ENCODE measurements at regions not wholly inside any gene's neighbourhood (a gene's known extent, or its start where the extent isn't known, plus 50 kb on each side); places are given as distances from the start of the nearest gene placed in this dataset.

DNA sequence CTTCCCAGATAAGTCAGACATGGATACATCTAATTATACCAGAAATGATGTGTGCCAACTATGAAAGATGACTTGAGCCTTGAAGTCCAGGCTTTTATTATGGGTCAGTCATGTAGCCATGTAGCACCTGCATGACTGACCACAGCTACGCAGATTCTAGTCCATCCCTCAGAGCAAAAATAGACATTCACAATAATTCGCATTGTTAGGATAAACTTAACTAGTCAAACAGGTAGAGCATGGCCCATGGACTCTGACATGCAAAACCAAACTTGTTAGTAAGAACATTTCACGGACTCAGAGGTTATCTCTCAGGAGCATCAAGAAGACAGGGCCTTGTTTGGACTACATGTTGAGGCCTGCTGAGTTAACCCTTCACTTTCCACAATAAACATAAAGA, 132.6 kb downstream of the PWWP3B start:
- DNase-seq = no peak
- WGBS, 2 donors = 79 to 86% methylated on average over 3 of the region's 3 CpGs
- H3K4me1 ChIP-seq = no peaks in the 10 kb centered on the region
- intact Hi-C loops (cut with DNase I; ENCODE audit: low total_unique reads) = no loop called here
- H3K36me3 ChIP-seq (ENCODE audit: low read depth, missing control alignments) = no peaks in the 10 kb centered on the region
- H3K9me3 ChIP-seq = no peaks in the 10 kb centered on the region
- no peak overlapping the region for H3K4me3 ChIP-seq
- H3K27ac ChIP-seq = no peak overlapping the region
- TF ChIP-seq, protein P1, sequence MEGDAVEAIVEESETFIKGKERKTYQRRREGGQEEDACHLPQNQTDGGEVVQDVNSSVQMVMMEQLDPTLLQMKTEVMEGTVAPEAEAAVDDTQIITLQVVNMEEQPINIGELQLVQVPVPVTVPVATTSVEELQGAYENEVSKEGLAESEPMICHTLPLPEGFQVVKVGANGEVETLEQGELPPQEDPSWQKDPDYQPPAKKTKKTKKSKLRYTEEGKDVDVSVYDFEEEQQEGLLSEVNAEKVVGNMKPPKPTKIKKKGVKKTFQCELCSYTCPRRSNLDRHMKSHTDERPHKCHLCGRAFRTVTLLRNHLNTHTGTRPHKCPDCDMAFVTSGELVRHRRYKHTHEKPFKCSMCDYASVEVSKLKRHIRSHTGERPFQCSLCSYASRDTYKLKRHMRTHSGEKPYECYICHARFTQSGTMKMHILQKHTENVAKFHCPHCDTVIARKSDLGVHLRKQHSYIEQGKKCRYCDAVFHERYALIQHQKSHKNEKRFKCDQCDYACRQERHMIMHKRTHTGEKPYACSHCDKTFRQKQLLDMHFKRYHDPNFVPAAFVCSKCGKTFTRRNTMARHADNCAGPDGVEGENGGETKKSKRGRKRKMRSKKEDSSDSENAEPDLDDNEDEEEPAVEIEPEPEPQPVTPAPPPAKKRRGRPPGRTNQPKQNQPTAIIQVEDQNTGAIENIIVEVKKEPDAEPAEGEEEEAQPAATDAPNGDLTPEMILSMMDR (IDR thresholded peaks at IDR 0.05) = no peak
- no peak for TF ChIP-seq POLR2A (IDR thresholded peaks at IDR 0.05)
- H3K27me3 ChIP-seq = no peaks in the 10 kb centered on the region

DNA sequence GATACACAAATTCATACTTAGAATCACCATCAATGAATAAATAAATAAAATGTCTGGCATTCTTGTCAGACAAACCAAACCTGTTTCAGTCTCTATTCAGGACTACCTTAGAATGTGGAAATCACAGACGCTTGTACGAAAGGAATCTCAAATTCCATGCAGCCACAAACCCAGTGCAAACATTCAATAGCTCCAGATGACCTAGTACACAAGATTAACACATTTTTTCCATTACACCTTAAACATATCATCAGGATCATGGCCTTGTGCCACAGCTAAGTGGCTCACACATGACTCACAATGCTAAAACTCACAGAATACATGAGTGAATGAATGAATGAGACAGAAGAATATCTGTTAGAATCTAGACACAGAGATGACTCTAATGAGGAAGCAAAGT, 134.2 kb downstream of the PWWP3B start:
- intact Hi-C loops (cut with DNase I; ENCODE audit: low total_unique reads) = no loop called here
- Histone ChIP-seq H3K27ac (no peak overlapping the region), H3K36me3 (ENCODE audit: low read depth, missing control alignments) (no peaks in the 10 kb centered on the region), H3K9me3 (no peaks in the 10 kb centered on the region), H3K4me3 (no peak overlapping the region), H3K27me3 (no peaks in the 10 kb centered on the region), H3K4me1 (no peaks in the 10 kb centered on the region)
- 88 to 95% methylated on average over 2 of the region's 2 CpGs for WGBS, 2 donors
- TF ChIP-seq, protein P1 (IDR thresholded peaks at IDR 0.05) = no peak
- TF ChIP-seq POLR2A (IDR thresholded peaks at IDR 0.05) = no peak
- DNase-seq = no peak

DNA sequence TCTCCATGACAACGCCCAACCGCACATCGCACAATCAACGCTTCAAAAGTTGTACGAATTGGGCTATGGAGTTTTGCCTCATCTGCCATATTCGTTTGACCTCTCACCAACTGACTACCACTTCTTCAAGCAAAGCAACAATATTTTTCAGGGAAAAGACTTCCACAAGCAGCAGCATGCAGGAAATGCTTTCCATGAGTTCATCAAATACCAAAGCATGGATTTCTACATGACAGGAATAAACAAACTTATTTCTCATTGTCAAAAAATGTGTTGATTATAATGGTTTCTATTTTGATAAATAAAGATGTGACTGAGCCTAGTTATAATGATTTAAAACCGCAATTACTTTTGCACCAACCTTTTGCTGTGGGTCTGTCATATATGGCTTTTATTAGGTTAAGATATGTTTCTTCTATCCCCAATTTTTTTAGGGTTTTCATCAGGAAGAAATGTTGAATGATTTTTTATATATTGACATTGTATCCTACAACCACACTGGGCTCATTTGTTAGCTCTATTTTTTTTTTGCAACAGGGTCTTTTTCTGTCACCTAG, 138.4 kb downstream of the PWWP3B start:
- no peak for TF ChIP-seq POLR2A (IDR thresholded peaks at IDR 0.05)
- TF ChIP-seq, protein P1 (IDR thresholded peaks at IDR 0.05) = no peak
- no peak overlapping the region for H3K4me3 ChIP-seq
- H3K4me1 ChIP-seq = no peaks in the 10 kb centered on the region
- H3K36me3 ChIP-seq (ENCODE audit: low read depth, missing control alignments) = no peaks in the 10 kb centered on the region
- intact Hi-C loops (cut with DNase I; ENCODE audit: low total_unique reads) = no loop called here
- WGBS, 2 donors = 80 to 81% methylated on average over 7 of the region's 7 CpGs
- no peak overlapping the region for H3K27ac ChIP-seq
- no peaks in the 10 kb centered on the region for H3K27me3 ChIP-seq
- DNase-seq = no peak
- no peaks in the 10 kb centered on the region for H3K9me3 ChIP-seq

DNA sequence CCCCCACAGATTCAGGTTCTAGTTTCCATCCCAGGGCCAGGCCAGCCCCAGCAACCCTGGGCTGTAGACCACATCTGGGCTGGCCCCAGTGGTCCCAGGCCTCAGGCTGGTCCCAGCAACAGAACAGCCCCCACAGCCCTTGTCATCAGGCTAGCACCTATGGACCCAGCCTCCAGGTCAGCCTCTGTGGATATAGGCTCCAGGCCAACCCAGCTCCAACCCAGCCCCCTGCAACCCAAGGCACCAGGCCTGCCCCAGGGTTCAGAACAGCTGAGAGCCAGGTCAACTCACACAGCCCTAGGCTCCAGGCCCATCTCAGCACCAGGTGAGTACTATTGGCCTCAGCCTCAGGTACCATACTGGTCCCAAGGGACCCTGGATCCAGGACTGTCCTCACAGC, 155.3 kb downstream of the PWWP3B start:
- DNase-seq = no peak
- Histone ChIP-seq H3K4me3 (no peak overlapping the region), H3K4me1 (no peaks in the 10 kb centered on the region), H3K27me3 (no peaks in the 10 kb centered on the region), H3K9me3 (no peaks in the 10 kb centered on the region), H3K36me3 (ENCODE audit: low read depth, missing control alignments) (no peaks in the 10 kb centered on the region), H3K27ac (no peak overlapping the region)
- intact Hi-C loops (cut with DNase I; ENCODE audit: low total_unique reads) = no loop called here
- TF ChIP-seq, protein P1 (IDR thresholded peaks at IDR 0.05) = no peak
- TF ChIP-seq POLR2A (IDR thresholded peaks at IDR 0.05) = no peak

- Histone ChIP-seq H3K27ac (no peak overlapping the region), H3K27me3 (no peaks in the 10 kb centered on the region), H3K4me3 (no peak overlapping the region), H3K36me3 (ENCODE audit: low read depth, missing control alignments) (no peaks in the 10 kb centered on the region), H3K9me3 (no peaks in the 10 kb centered on the region), H3K4me1 (no peaks in the 10 kb centered on the region)
- WGBS, 2 donors = 33 to 61% methylated on average over 1 to 3 of the region's 3 CpGs
- DNase-seq = no peak
- no peak for TF ChIP-seq POLR2A (IDR thresholded peaks at IDR 0.05)
- intact Hi-C loops (cut with DNase I; ENCODE audit: low total_unique reads) = no loop called here
Measured at GRCh38 chrX:106331606-106332005, 163.5 kb downstream of the PWWP3B start.

All from testis (tissue), 2 donors.